G401 (cell line): ENCODE measurements at regions not wholly inside any gene's neighbourhood (a gene's known extent, or its start where the extent isn't known, plus 50 kb on each side); places are given as distances from the start of the nearest gene placed in this dataset.

ENCODE experiments used
- DNase-seq: peaks from one replicate; pipeline ENCODE4 v3.0.0-alpha.2; 2015; ENCODE audit warnings: low spot score
- in situ Hi-C: cut with HindIII; loops from 2 replicates; pipeline ENCODE4 v1.10.0; 2016; ENCODE audit warnings: low sequenced_read_pairs, mixed read lengths

DNA sequence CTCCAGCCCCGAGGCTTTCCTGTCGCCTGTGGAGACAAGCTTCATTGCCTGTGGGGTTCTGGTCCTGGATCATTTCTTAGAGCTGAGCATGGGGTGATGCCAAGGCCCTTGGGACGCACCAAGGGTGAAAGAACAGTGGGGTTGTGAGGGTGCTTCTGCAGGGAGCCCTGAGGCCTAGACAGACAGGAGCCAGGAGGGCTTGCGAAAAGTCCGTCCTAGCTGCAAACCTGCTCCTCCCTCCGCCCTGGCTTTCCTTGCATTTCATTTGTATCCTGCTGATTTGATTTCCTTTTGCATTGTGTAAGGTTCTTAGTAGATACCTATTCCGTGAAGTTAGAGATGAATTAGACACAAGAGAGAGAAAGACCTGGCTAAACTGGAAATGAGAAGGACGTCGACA, 286.9 kb upstream of the C2CD4B start:
- no peak for DNase-seq

GRCh38 chr15:62452667-62453066, 287.6 kb upstream of the C2CD4B start:
- in situ Hi-C loops = no loop called here
- DNase-seq = no peak

More for the DNA sequence above, 286.9 kb upstream of the C2CD4B start:
- in situ Hi-C loops = no loop called here

DNA sequence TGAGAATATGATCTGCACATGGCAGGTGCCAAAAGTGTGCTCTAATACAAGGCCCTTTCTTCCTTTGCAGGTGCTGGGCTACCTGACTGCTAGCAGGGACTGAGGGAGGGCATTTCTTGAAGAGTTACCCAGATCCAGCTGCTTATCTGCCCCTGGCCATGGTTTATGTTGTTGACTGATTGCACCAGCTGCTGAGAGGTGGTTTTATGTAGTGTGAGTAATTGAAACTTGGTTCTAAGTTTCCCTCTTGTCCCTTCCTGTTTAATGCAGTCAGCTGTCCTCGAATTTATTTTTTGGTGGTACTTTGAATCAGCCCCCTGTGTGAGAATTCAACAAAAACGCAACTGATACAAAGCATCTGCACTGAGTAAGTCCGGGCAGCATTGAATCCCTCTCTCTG, 288.3 kb upstream of the C2CD4B start:
- in situ Hi-C loops = no loop called here

GRCh38 chr15:62453981-62454380, 288.9 kb upstream of the C2CD4B start:
- DNase-seq = no peak
- in situ Hi-C loops = no loop called here

More for the DNA sequence above, 288.3 kb upstream of the C2CD4B start:
- DNase-seq = no peak

GRCh38 chr15:62454567-62455172, 289.6 kb upstream of the C2CD4B start:
- in situ Hi-C loops = no loop called here
- DNase-seq = no peak

DNA sequence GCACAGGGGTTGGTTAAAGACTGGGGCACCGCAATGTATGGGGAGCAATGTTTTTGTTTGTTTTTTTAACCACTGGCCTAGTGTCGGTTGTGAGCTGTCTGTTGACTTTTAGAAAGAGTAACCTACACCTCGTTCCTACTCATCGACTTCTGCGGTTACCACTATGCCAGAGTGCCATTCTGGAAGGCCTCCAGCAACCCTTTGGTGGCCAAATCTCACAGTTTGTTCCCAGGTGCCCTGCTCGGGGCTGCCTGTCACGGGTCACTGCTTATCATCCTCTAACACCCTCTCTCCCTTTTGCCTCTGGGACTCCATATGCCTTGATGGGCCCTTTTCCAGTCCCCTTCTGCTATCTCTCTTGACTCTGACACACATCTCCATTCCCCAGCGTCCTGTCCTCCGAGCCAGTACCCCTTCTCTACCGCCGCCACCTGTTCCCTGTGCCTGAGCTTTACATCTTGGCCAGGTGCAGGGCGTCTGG, 290.4 kb upstream of the C2CD4B start:
- in situ Hi-C loops = no loop called here
- DNase-seq = peak; percentile 70

- in situ Hi-C loops = no loop called here
- DNase-seq = no peak
These were observed 291.2 kb upstream of the C2CD4B start for GRCh38 chr15:62456011-62456920.

GRCh38 chr15:62457100-62457499, 292.0 kb upstream of the C2CD4B start:
- DNase-seq = no peak
- in situ Hi-C loops = no loop called here

DNA sequence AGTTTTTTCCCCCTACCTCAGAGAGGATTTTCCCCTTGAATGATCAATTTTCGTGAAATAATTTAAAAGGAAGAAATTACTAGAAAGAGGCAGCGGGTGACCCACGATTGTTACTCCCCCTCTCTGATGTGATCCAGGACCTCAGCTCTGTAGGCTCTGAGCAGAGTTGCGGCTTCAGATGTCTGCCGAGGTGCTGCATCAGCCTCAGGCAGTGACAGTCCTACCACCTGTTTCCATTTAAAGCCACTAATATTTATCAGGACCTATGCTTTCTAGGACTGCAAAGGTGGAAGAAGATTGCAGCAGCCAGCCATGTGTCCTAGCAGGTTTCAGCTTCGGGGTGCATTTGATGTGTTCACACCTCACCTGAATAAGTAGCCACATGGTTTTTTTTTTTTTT, 294.8 kb upstream of the C2CD4B start:
- DNase-seq = no peak
- in situ Hi-C loops = no loop called here

- DNase-seq = no peak
- in situ Hi-C loops = no loop called here
These were observed 297.2 kb upstream of the C2CD4B start for GRCh38 chr15:62462268-62462667.

- DNase-seq = no peak
These were observed 297.6 kb upstream of the C2CD4B start for GRCh38 chr15:62462721-62463120.

GRCh38 chr15:62464705-62465104, 299.6 kb upstream of the C2CD4B start:
- in situ Hi-C loops = no loop called here
- no peak for DNase-seq

More at GRCh38 chr15:62462721-62463120, 297.6 kb upstream of the C2CD4B start:
- in situ Hi-C loops = no loop called here

DNA sequence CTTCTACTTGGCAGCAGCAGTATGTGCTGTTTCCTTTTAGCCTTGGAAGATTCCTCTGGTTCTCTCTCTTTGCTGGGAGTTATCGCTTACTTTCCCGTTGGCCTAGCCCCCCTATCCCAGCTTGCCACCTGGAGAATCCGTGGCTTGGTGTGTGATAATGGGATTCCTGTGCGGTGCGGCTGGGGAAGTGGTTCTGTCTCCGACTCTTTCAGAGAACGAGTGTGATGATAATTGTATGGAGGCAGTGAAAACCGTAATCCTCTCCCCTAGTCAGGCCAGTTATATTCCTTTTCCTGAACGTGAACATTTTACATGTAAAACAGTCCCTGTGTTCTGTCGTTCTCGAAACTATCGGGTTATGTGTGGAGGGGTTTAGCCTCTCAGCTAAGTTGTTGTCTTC, 300.1 kb upstream of the C2CD4B start:
- no peak for DNase-seq
- in situ Hi-C loops = no loop called here

GRCh38 chr15:62469478-62469873, 304.4 kb upstream of the C2CD4B start:
- in situ Hi-C loops = no loop called here
- no peak for DNase-seq

- in situ Hi-C loops = no loop called here
- DNase-seq = no peak
These were observed 305.0 kb upstream of the C2CD4B start for GRCh38 chr15:62469874-62470688.

GRCh38 chr15:62472616-62473299, 307.7 kb upstream of the C2CD4B start:
- DNase-seq = no peak
- in situ Hi-C loops = no loop called here

- DNase-seq = no peak
- in situ Hi-C loops = no loop called here
These were observed 309.1 kb upstream of the C2CD4B start for GRCh38 chr15:62474021-62474770.

DNA sequence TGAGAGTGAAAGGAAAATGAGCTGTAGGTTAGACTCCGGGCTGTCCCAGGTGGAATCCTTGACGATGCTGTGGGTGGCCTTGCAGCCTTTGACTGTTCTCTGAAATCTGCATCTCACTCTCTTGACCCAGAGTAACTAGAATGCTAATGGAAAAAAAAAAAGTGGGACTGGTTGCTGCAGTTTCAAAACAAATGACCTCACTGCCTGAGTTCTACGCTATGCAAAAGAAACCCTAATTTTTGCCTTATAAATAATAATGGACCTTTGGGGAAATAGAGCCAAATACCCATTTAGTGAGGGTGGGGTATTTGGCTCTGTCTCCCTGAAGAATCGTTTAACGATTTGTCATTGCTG, 309.7 kb upstream of the C2CD4B start:
- no peak for DNase-seq
- in situ Hi-C loops = no loop called here

DNA sequence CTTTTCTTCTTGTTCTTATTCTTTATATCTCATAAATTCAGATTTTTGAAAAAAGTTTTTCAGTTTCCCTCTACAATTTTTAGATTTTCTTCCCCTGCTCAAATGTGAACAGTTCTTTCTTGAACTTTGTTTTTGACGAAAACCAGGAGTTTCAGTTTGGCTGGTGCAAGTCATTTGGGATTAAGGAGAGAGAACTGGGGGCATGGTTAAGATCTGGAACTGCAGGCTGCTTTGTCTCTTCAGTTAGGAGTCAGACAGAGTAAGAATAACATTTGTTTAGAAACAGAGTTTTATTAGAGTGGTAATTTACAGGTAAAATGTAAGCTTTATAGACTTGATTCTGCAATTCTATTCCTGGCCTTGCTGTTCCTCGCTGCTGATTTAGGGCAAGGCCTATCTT, 310.5 kb upstream of the C2CD4B start:
- in situ Hi-C loops = no loop called here

More for the DNA sequence above, 310.5 kb upstream of the C2CD4B start:
- DNase-seq = no peak
